ENCODE measurements at regions not wholly inside any gene's neighbourhood (a gene's known extent, or its start where the extent isn't known, plus 50 kb on each side); places are given as distances from the start of the nearest gene placed in this dataset.

GRCh38 chr16:85422632-85423550, 190.2 kb upstream of the GSE1 start (continued):
- TF ChIP-seq ZNF34 (CRISPR knock-in tag; IDR thresholded peaks at IDR 0.05; ENCODE audit: borderline replicate concordance) (peak; percentile 70; the same call in 1 of the 2 replicates), CSRNP2 (CRISPR knock-in tag; conservative IDR thresholded peaks at IDR 0.05; ENCODE audit: low read depth) (no peak), CREB1 (IDR thresholded peaks at IDR 0.05) (no peak), CREB1 (CRISPR knock-in tag; IDR thresholded peaks at IDR 0.05) (no peak), HNRNPH1 (optimal IDR thresholded peaks at IDR 0.05; ENCODE audit: low read depth, low read length) (no peak), AFF4 (CRISPR knock-in tag; IDR thresholded peaks at IDR 0.05) (no peak), SNRNP70 (IDR thresholded peaks at IDR 0.05; ENCODE audit: low read depth, low read length) (no peak), UBTF (CRISPR knock-in tag; IDR thresholded peaks at IDR 0.05) (peak; percentile 93), FOSL1 (CRISPR knock-in tag; IDR thresholded peaks at IDR 0.05; ENCODE audit: borderline replicate concordance) (peak; percentile 61; the same call in 1 of the 2 replicates), KLF16 (CRISPR knock-in tag; IDR thresholded peaks at IDR 0.05) (peak in 1 of 2 experiments; percentile 92; a peak in 2 of 4 replicates), JARID2 (CRISPR knock-in tag; IDR thresholded peaks at IDR 0.05; ENCODE audit: insufficient replicate concordance) (no peak), U2AF1 (optimal IDR thresholded peaks at IDR 0.05; ENCODE audit: low read depth, low read length) (no peak), PITX1 (CRISPR knock-in tag; IDR thresholded peaks at IDR 0.05) (peak; percentile 98), ZNF879 (CRISPR knock-in tag; IDR thresholded peaks at IDR 0.05) (no peak), ZNF569 (CRISPR knock-in tag; IDR thresholded peaks at IDR 0.05; ENCODE audit: borderline replicate concordance) (no peak), SALL1 (CRISPR knock-in tag; IDR thresholded peaks at IDR 0.05) (peak; percentile 97), SNAPC5 (CRISPR knock-in tag; IDR thresholded peaks at IDR 0.05; ENCODE audit: borderline replicate concordance) (no peak), ZNF678 (CRISPR knock-in tag; IDR thresholded peaks at IDR 0.05) (no peak), ZNF589 (CRISPR knock-in tag; conservative IDR thresholded peaks at IDR 0.05) (no peak)
- TF ChIP-seq, protein P1, sequence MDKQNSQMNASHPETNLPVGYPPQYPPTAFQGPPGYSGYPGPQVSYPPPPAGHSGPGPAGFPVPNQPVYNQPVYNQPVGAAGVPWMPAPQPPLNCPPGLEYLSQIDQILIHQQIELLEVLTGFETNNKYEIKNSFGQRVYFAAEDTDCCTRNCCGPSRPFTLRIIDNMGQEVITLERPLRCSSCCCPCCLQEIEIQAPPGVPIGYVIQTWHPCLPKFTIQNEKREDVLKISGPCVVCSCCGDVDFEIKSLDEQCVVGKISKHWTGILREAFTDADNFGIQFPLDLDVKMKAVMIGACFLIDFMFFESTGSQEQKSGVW (CRISPR knock-in tag; IDR thresholded peaks at IDR 0.05; ENCODE audit: borderline replicate concordance), result no peak
